Endothelial cell of umbilical vein (primary cell): ENCODE measurements at regions not wholly inside any gene's neighbourhood (a gene's known extent, or its start where the extent isn't known, plus 50 kb on each side); places are given as distances from the start of the nearest gene placed in this dataset.
A peak's percentile ranks its signal among the peaks of the same experiment; 100 is the strongest.

Source experiments
- BruUV-seq: library from RNA; stranded (reverse); fragments of 400-500 nt; replicated peaks from 2 replicates; lab custom pipeline; 2021; lab: Mats Ljungman, UMichigan
- CTCF ChIA-PET: fragments of 300-600, 350-600 bp; sonication (Branson Sonifier 250); formaldehyde crosslinking; loops from one replicate; lab custom pipeline; 2021; ENCODE audit warnings: antibody characterized with exemption, inconsistent platforms; lab: Charles Lee
- POLR2A ChIA-PET: fragments of 300-600, 350-600 bp; sonication (Branson Sonifier 250); formaldehyde crosslinking; loops from one replicate; lab custom pipeline; 2021; ENCODE audit warnings: antibody characterized with exemption, inconsistent platforms; lab: Charles Lee
- DNase-seq: peaks from one replicate; pipeline ENCODE4 v3.0.0-alpha.2; 2011; ENCODE audit warnings: low read depth, low spot score
- FAIRE-seq: peaks from 2 replicates; lab custom pipeline; 2011; peaks lifted over from hg19 to GRCh38; lab: Jason Lieb, UNC
- H2AFZ ChIP-seq: 2 replicates; pipeline ENCODE4 v1.6.0; 2012; ENCODE audit warnings: low read depth, low read length, control low read depth, inconsistent platforms
- H3K27ac ChIP-seq: 2 replicates; pipeline ENCODE4 v1.5.1; 2011; ENCODE audit warnings: low read depth, mild to moderate bottlenecking, control low read depth, low read length, moderate library complexity; ENCODE audit not compliant: insufficient read depth
- H3K27me3 ChIP-seq, 2 experiments: 2 replicates each; pipeline versions ENCODE4 v1.6.0 to v1.6.1; 2011; ENCODE audit warnings: low read length in 2 of 2, mixed read lengths in 1 of 2; ENCODE audit not compliant: control insufficient read depth in 2 of 2, insufficient read depth in 2 of 2
- H3K36me3 ChIP-seq, 2 experiments: 2 replicates in 1 of 2; 3 replicates in 1 of 2; pipeline ENCODE4 v1.5.1; 2011; ENCODE audit warnings: low read length in 2 of 2, mild to moderate bottlenecking in 1 of 2, moderate library complexity in 1 of 2; ENCODE audit not compliant: control insufficient read depth in 2 of 2, insufficient read depth in 2 of 2; ENCODE audit errors: extremely low read depth in 1 of 2
- H3K4me1 ChIP-seq: 3 replicates; pipeline ENCODE4 v1.5.1; 2011; ENCODE audit warnings: mild to moderate bottlenecking, low read length; ENCODE audit not compliant: control insufficient read depth, insufficient read depth; ENCODE audit errors: extremely low read depth
- H3K4me2 ChIP-seq: 2 replicates; pipeline ENCODE4 v1.6.1; 2011; ENCODE audit warnings: low read length, control low read depth, mixed read lengths; ENCODE audit not compliant: insufficient read depth
- H3K4me3 ChIP-seq, 3 experiments: fragments of 200-600 bp in 1 of 3; sonication (generic), shearing (Covaris generic) in 1 of 3; replicated peaks in 1 of 3; 2 replicates each; pipeline ENCODE4 v1.5.1; 2011 to 2016; ENCODE audit warnings: control low read depth in 3 of 3, low read length in 3 of 3, mild to moderate bottlenecking in 2 of 3, inconsistent platforms in 1 of 3, low read depth in 1 of 3, moderate library complexity in 1 of 3; ENCODE audit not compliant: insufficient read depth in 1 of 3
- H3K79me2 ChIP-seq: 2 replicates; pipeline ENCODE4 v1.6.0; 2012; ENCODE audit warnings: low read length, inconsistent platforms; ENCODE audit not compliant: control insufficient read depth, insufficient read depth
- H3K9ac ChIP-seq: replicated peaks from 2 replicates; pipeline ENCODE3; 2011; ENCODE audit warnings: low read length, control low read depth; ENCODE audit not compliant: insufficient read depth; ENCODE audit errors: extremely low read depth
- H3K9me1 ChIP-seq: replicated peaks from 3 replicates; pipeline ENCODE4 v1.6.0; 2011; ENCODE audit warnings: mild to moderate bottlenecking, low read length; ENCODE audit not compliant: control insufficient read depth, insufficient read depth; ENCODE audit errors: extremely low read depth
- H3K9me3 ChIP-seq: replicated peaks from 2 replicates; pipeline ENCODE4 v1.5.1; 2012; ENCODE audit warnings: low read length, inconsistent platforms; ENCODE audit not compliant: control insufficient read depth, insufficient read depth
- H4K20me1 ChIP-seq: replicated peaks from 2 replicates; pipeline ENCODE3; 2011; ENCODE audit warnings: mild to moderate bottlenecking, low read length; ENCODE audit not compliant: control insufficient read depth, insufficient read depth; ENCODE audit errors: extremely low read depth
- CTCF ChIP-seq, 2 donors: IDR thresholded peaks; 1 replicate in 1 of 2; 2 replicates in 1 of 2; pipeline ENCODE4 v1.5.1; 2011; ENCODE audit warnings: low read length in 2 of 2, mild to moderate bottlenecking in 2 of 2, moderate library complexity in 2 of 2, control low read depth in 1 of 2, inconsistent platforms in 1 of 2, low read depth in 1 of 2; ENCODE audit not compliant: insufficient read depth in 1 of 2; ENCODE audit errors: extremely low read depth in 1 of 2
- FOS ChIP-seq: IDR thresholded peaks from 2 replicates; pipeline ENCODE4 v1.6.1; 2011; ENCODE audit warnings: mild to moderate bottlenecking, low read length, moderate library complexity, borderline replicate concordance; ENCODE audit not compliant: insufficient read depth
- GATA2 ChIP-seq: IDR thresholded peaks from 2 replicates; pipeline ENCODE4 v1.7.0; 2011; ENCODE audit warnings: low read depth, mild to moderate bottlenecking, moderate library complexity, mixed read lengths, low read length; ENCODE audit not compliant: insufficient read length, insufficient read depth
- JUN ChIP-seq: IDR thresholded peaks from 2 replicates; pipeline ENCODE4 v1.6.1; 2011; ENCODE audit warnings: borderline replicate concordance, low read depth; ENCODE audit not compliant: insufficient read length, insufficient read depth
- POLR2A ChIP-seq: IDR thresholded peaks from 2 replicates; pipeline ENCODE4 v1.6.1; 2012; ENCODE audit warnings: low read depth, mild to moderate bottlenecking, control low read depth, low read length
- POLR2AphosphoS5 ChIP-seq: IDR thresholded peaks from 2 replicates; pipeline ENCODE4 v1.6.1; 2012; ENCODE audit warnings: low read depth, mild to moderate bottlenecking, control low read depth, low read length, moderate library complexity; ENCODE audit not compliant: insufficient read depth
- dilution Hi-C: fragments of 300-500 bp; cut with MboI; formaldehyde crosslinking; loops from one replicate; pipeline ENCODE4 v1.15.0; 2019; ENCODE audit warnings: low sequenced_read_pairs; ENCODE audit not compliant: extremely low pct_ligation_motif_present
- intact Hi-C: fragments of 100-400 bp; cut with micrococcal nuclease; formaldehyde crosslinking; loops from one replicate; pipeline ENCODE4 v1.10.0; 2022

GRCh38 chrX:40877887-40878286 is 142.5 kb upstream of the MED14 start:
- POLR2A ChIA-PET: interaction anchor here (0.6 to 2.0 kb wide), 3 partner anchors 132 to 207 kb away, joined by 3 to 5 read pairs (median 4); partner anchors contain the start of gene USP9X
- DNase-seq: peak; percentile 60
- H3K4me3 ChIP-seq: no peak overlapping the region
- no peaks in the 10 kb centered on the region for H3K36me3 ChIP-seq
- CTCF ChIA-PET: interaction anchor here (0.6 to 2.2 kb wide), 43 partner anchors 8 to 376 kb away, joined by 3 to 56 read pairs (median 4); partner anchors contain the start of gene USP9X
- H3K9ac ChIP-seq: no peak overlapping the region
- FAIRE-seq: peak; percentile 83
- H4K20me1 ChIP-seq: no peaks in the 10 kb centered on the region
- no peaks in the 10 kb centered on the region for H3K9me3 ChIP-seq
- no peaks in the 10 kb centered on the region for H3K9me1 ChIP-seq
- dilution Hi-C loops: no loop called here
- H3K4me1 ChIP-seq: peaks cover 3% of the 10 kb centered on the region
- TF ChIP-seq POLR2A: no peak
- no peak for TF ChIP-seq POLR2AphosphoS5
- TF ChIP-seq FOS: no peak
- TF ChIP-seq JUN: no peak
- no peak for TF ChIP-seq GATA2
- peak; percentile 8 to 20 for TF ChIP-seq CTCF (IDR thresholded peaks at IDR 0.05; ENCODE audit: extremely low read depth in 1 of 2, insufficient read depth in 1 of 2, low read depth in 1 of 2, low read length in 2 of 2)
- H3K79me2 ChIP-seq: no peaks in the 10 kb centered on the region
- no peak overlapping the region for H2AFZ ChIP-seq
- H3K27ac ChIP-seq: no peak overlapping the region
- peak overlapping the region; percentile 67 for H3K4me2 ChIP-seq
- no TSS peak for BruUV-seq
- no peaks in the 10 kb centered on the region for H3K27me3 ChIP-seq
- intact Hi-C loops: loop anchor here (1.0 to 10.0 kb wide), 3 partner anchors 45 to 237 kb away; partner anchors contain the start of gene USP9X
